Vagina (tissue), 2 donors: ENCODE measurements at regions not wholly inside any gene's neighbourhood (a gene's known extent, or its start where the extent isn't known, plus 50 kb on each side); places are given as distances from the start of the nearest gene placed in this dataset.
"Not testable (repeated sequence)": the region's sequence is repeated elsewhere in the genome, so short reads cannot be mapped to it uniquely, and the experiment has no call there.

ENCODE experiments used
- DNase-seq, 2 donors: peaks; one replicate each; pipeline ENCODE4 v3.0.0-alpha.2; 2017; ENCODE audit errors: extremely low spot score in 2 of 2
- H3K27ac ChIP-seq: fragments of 200-600 bp; sonication (generic); one replicate; pipeline ENCODE4 v1.5.1; 2019
- H3K27me3 ChIP-seq: fragments of 200-600 bp; sonication (generic); one replicate; pipeline ENCODE4 v1.5.1; 2019
- H3K36me3 ChIP-seq, 2 donors: fragments of 200-600 bp; sonication (generic); one replicate each; pipeline ENCODE4 v1.5.1; 2017 to 2019
- H3K4me1 ChIP-seq: fragments of 200-600 bp; sonication (generic); one replicate; pipeline ENCODE4 v1.5.1; 2019
- H3K4me3 ChIP-seq, 2 donors: fragments of 200-600 bp; sonication (generic); 1 replicate in 1 of 2; 2 replicates in 1 of 2; pipeline ENCODE4 v1.5.1; 2016 to 2019
- H3K9me3 ChIP-seq: fragments of 200-600 bp; sonication (generic); one replicate; pipeline ENCODE4 v1.5.1; 2019
- CTCF ChIP-seq, 3 experiments: fragments of 450-650 bp in 2 of 3; fragments of 200-600 bp in 1 of 3; sonication (generic) in 1 of 3; IDR thresholded peaks; one replicate each; pipeline ENCODE4 v1.5.1; 2017 to 2019; ENCODE audit warnings: antibody characterized with exemption in 3 of 3, mild to moderate bottlenecking in 2 of 3, moderate library complexity in 2 of 3
- POLR2A ChIP-seq, 2 donors: fragments of 450-650 bp; IDR thresholded peaks; one replicate each; pipeline ENCODE4 v1.6.1; 2017; ENCODE audit warnings: antibody characterized with exemption in 2 of 2, mild to moderate bottlenecking in 2 of 2, moderate library complexity in 2 of 2
- POLR2AphosphoS5 ChIP-seq, 2 donors: sonication (generic); formaldehyde crosslinking; IDR thresholded peaks; one replicate each; pipeline ENCODE4 v1.9.0; 2017; ENCODE audit warnings: antibody characterized with exemption in 2 of 2, mild to moderate bottlenecking in 2 of 2, low read depth in 1 of 2; ENCODE audit not compliant: insufficient read depth in 1 of 2
- intact Hi-C: fragments of 100-400 bp; cut with DNase I; formaldehyde crosslinking; loops from one replicate; pipeline ENCODE4 v1.15.1; 2023

- Histone ChIP-seq H3K27ac (no peak overlapping the region), H3K27me3 (no peaks in the 10 kb centered on the region), H3K9me3 (no peaks in the 10 kb centered on the region), H3K36me3 (no peaks in the 10 kb centered on the region), H3K4me3 (no peak overlapping the region), H3K4me1 (peaks cover 27% of the 10 kb centered on the region)
- TF ChIP-seq POLR2A (IDR thresholded peaks at IDR 0.05): no peak
- TF ChIP-seq POLR2AphosphoS5 (IDR thresholded peaks at IDR 0.05; ENCODE audit: insufficient read depth in 1 of 2, low read depth in 1 of 2): no peak
- TF ChIP-seq CTCF (IDR thresholded peaks at IDR 0.05): no peak
- DNase-seq: no peak
- intact Hi-C loops: no loop called here
Observed at GRCh38 chr15:38134252-38134651, 118.4 kb upstream of the SPRED1 start.

DNA sequence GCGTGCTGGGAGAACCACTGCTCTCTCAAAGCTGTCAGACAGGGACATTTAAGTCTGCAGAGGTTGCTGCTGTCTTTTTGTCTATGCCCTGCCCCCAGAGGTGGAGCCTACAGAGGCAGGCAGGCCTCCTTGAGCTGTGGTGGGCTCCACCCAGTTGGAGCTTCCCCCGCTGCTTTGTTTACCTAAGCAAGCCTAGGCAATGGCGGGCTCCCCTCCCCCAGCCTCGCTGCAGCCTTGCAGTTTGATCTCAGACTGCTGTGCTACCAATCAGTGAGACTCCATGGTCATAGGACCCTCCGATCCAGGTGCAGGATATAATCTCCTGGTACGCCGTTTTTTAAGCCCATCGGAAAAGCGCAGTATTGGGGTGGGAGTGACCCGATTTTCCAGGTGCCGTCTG, 110.4 kb upstream of the SPRED1 start:
- H3K36me3 ChIP-seq, H3K4me3 ChIP-seq, H3K9me3 ChIP-seq, DNase-seq, H3K27me3 ChIP-seq, intact Hi-C loops, H3K4me1 ChIP-seq, H3K27ac ChIP-seq: not testable (repeated sequence)

GRCh38 chr15:38144921-38145320, 107.7 kb upstream of the SPRED1 start:
- no peaks in the 10 kb centered on the region for H3K4me1 ChIP-seq
- intact Hi-C loops: no loop called here
- no peaks in the 10 kb centered on the region for H3K9me3 ChIP-seq
- no peak overlapping the region for H3K27ac ChIP-seq
- no peaks in the 10 kb centered on the region for H3K36me3 ChIP-seq
- H3K27me3 ChIP-seq: no peaks in the 10 kb centered on the region
- H3K4me3 ChIP-seq: no peak overlapping the region
- TF ChIP-seq POLR2AphosphoS5 (IDR thresholded peaks at IDR 0.05; ENCODE audit: insufficient read depth in 1 of 2, low read depth in 1 of 2): no peak
- TF ChIP-seq CTCF (IDR thresholded peaks at IDR 0.05): no peak
- no peak for TF ChIP-seq POLR2A (IDR thresholded peaks at IDR 0.05)
- DNase-seq: no peak

DNA sequence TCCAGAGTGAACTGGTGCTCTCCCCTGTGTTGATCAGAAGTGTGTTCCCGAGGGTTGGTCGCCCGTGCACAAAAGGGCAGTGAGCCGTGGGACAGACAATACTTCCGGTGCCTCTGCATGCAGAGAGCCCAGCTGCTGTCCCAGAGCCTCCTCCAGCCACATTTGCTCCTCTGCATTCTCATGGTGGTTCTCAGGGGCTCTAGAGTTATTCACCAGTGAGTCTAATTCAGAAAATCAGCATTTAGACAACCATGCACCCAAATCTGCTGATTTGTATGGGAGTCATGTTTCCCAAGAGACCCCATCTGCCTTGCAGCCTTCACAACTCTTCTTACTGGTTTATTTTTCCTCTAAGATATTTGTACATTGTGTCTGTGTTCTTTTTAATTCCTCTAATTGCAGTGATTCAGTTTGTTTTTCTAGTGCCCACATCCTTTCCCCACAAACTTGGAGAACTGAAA, 107.0 kb upstream of the SPRED1 start:
- no peak for TF ChIP-seq POLR2A (IDR thresholded peaks at IDR 0.05)
- no peak for TF ChIP-seq POLR2AphosphoS5 (IDR thresholded peaks at IDR 0.05; ENCODE audit: insufficient read depth in 1 of 2, low read depth in 1 of 2)
- TF ChIP-seq CTCF (IDR thresholded peaks at IDR 0.05): no peak
- H3K4me3 ChIP-seq: no peak overlapping the region
- no peaks in the 10 kb centered on the region for H3K4me1 ChIP-seq
- H3K27ac ChIP-seq: no peak overlapping the region
- no peaks in the 10 kb centered on the region for H3K27me3 ChIP-seq
- peaks cover 7% of the 10 kb centered on the region for H3K9me3 ChIP-seq
- intact Hi-C loops: no loop called here
- DNase-seq: no peak
- no peaks in the 10 kb centered on the region for H3K36me3 ChIP-seq

DNA sequence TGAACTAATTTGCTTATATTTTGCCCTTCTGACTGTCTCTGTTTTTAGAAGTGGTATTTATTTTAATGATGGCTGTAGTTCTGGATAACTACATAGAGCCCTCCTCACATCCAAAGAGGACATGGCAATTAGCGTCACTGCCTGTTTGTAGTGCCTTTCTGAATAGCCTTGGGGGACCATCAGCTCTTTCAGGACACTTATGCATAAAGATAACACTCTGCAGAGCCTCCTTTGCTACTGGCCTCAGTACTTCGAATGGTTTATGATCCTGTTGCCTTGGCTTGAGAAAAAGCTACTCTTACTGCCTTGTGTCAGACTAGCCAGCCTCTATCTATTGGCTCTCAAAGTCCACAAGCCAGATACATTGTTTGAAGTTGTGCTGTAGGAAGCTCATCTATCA, 105.4 kb upstream of the SPRED1 start:
- H3K27ac ChIP-seq: no peak overlapping the region
- intact Hi-C loops: no loop called here
- H3K27me3 ChIP-seq: no peaks in the 10 kb centered on the region
- H3K4me1 ChIP-seq: no peaks in the 10 kb centered on the region
- no peak overlapping the region for H3K4me3 ChIP-seq
- peaks cover 7% of the 10 kb centered on the region for H3K9me3 ChIP-seq
- TF ChIP-seq POLR2AphosphoS5 (IDR thresholded peaks at IDR 0.05; ENCODE audit: insufficient read depth in 1 of 2, low read depth in 1 of 2) (no peak), POLR2A (IDR thresholded peaks at IDR 0.05) (no peak), CTCF (IDR thresholded peaks at IDR 0.05) (no peak)
- no peak for DNase-seq
- H3K36me3 ChIP-seq: no peaks in the 10 kb centered on the region

DNA sequence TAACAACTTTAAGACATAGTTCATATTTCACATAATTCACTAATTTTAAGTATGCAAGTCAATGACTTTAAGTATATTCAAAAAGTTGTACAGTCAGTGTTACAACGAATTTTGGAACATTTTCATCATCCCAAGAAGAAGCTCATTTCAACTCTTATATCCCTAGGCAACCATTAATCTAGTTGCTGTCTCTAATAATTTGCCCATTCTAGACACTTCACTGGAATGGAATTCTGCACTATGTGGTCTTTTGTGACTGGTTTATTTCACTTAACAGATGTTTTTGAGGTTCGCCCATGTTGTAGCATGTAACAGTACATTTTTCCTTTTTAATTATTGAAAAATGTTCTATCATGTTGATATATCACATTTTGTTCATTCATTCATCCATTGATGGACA, 104.2 kb upstream of the SPRED1 start:
- H3K4me1 ChIP-seq: no peaks in the 10 kb centered on the region
- intact Hi-C loops: no loop called here
- no peaks in the 10 kb centered on the region for H3K27me3 ChIP-seq
- TF ChIP-seq POLR2AphosphoS5 (IDR thresholded peaks at IDR 0.05; ENCODE audit: insufficient read depth in 1 of 2, low read depth in 1 of 2): no peak
- TF ChIP-seq POLR2A (IDR thresholded peaks at IDR 0.05): no peak
- no peak for TF ChIP-seq CTCF (IDR thresholded peaks at IDR 0.05)
- no peak for DNase-seq
- no peak overlapping the region for H3K27ac ChIP-seq
- H3K36me3 ChIP-seq: no peaks in the 10 kb centered on the region
- H3K4me3 ChIP-seq: no peak overlapping the region
- peaks cover 7% of the 10 kb centered on the region for H3K9me3 ChIP-seq
